HG03095 (cell line): ENCODE measurements at regions not wholly inside any gene's neighbourhood (a gene's known extent, or its start where the extent isn't known, plus 50 kb on each side); places are given as distances from the start of the nearest gene placed in this dataset.

Experiments used
- ATAC-seq: cut with Tn5 transposase; IDR thresholded peaks from one replicate; pipeline ENCODE4 v1.9.1; 2021; ENCODE audit warnings: moderate library complexity; ENCODE audit not compliant: unreplicated experiment

DNA sequence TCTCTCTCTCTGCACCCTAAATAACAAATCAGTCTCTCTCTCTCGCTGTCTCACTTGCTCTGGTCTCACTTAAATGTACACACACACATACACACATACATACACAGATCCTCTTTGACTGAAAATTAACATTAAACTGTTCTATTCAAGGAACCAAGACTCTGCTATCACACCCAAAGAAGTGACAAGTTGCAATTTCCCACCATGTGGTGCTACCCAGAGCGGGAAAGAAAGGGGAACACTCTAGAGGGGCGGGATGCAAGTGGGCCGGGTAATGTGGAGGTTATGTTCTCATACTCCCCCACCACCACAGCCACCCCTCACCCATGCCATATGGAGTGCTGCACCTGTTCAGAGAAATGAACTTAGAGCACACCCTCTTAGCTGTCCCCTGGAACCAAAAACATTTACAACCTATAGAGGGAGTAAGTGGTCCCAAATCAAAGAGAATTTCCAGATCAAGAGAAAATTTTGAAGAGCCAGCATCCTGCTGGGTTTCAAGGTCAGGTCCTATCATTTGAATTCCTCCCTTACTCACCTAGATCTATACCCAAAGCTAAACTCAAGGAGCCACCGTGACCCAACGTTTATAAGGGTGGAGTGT, 319.4 kb downstream of the BRINP2 start:
- ATAC-seq: no peak

DNA sequence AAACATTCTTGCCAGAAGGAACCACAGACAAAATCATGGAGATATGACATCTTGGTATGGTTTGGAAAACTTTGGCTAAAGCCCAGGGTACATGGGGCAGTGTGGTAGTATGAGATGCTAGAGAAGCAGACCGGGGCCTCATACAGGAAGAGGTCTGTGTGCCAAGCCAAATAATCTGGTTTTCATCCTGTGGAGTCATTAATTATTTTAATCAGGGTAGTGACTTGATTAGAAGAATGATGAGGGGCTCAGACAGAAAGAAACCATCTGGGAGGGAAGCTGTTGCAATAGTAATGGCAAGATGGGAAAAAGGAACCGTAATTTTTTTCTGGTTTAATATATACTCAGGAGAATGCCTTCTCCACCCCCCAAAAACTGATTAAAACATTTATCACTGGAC, 318.0 kb downstream of the BRINP2 start:
- no peak for ATAC-seq

DNA sequence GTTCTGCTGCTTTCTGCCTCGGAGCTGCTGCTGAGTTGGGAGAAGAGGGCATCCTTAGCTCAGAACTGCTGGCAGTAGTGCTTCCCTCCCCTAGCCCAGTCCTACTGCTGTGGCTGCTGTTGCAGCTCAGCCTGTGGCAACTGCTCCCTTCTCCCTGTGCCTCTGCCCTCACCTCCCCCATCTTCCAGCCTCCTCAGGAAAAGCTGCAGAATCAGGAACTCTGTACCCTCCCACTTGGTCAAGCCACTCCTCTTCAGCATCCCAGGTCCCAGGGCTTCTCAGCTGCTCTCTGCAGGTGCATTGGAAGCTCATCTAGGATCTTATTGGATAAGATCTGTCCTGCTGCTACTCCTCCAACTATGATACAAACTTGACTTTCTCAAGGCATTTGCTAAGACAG, 316.7 kb downstream of the BRINP2 start:
- no peak for ATAC-seq

- no peak for ATAC-seq
These were observed 310.1 kb downstream of the BRINP2 start for GRCh38 chr1:177480741-177481305.

DNA sequence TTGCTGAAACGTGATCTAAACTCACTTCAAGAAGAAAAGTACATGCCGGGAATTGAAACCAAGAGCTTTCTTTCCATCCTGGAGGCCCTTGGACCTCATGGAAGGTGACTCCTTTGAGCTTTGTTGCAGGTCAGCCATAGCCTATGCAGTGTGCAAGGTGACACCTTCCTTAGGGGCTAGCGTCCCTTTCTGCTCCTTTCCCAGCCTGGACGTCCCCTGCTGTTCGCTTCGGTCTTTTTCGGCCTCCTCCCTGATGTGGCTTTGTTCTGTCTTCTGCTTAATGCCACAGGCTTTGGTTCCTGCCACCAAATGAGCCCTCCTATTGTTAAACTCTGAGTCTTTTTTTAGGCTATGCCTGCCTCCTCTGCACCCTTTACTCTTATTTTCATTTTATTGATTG, 308.8 kb downstream of the BRINP2 start:
- no peak for ATAC-seq

DNA sequence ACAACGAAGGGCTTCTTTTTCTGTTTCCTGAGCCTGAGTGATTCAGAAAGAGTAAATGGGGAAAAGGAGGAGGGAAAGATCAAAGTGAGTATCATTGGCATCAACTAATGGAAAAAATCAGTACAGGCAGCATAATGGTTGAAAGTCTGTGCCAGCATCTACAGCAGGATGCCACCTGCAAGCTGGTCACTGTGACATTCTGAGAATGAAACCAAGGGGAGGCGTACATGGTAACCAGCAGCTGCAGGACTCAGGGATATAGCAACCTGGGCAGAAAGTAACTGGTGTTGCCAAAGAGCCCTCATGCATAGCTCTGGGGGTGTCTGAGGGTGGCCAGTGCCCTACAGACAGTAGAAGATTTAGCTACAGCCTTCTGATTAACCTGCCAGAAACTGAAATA, 305.9 kb downstream of the BRINP2 start:
- no peak for ATAC-seq

DNA sequence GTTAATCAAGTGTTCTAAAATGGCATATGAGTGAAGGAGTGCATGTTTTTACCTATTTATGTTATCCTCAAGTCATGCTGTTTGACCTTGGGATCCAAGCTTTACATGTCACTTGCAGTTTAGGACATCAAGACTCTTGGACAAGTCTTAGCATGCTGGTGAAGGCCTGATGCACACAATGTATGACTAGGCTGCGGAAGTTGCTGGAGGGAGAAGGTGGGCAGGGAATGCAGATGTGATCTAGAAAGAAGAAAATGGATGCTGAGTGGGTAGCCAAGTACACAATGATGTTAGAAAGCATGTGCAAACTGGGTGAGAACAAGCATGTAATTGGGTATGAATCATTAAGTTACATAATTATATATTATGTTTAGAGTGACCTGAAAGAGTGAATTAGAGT, 301.8 kb downstream of the BRINP2 start:
- ATAC-seq: no peak

- ATAC-seq: no peak
These were observed 300.5 kb downstream of the BRINP2 start for GRCh38 chr1:177471244-177471643.

DNA sequence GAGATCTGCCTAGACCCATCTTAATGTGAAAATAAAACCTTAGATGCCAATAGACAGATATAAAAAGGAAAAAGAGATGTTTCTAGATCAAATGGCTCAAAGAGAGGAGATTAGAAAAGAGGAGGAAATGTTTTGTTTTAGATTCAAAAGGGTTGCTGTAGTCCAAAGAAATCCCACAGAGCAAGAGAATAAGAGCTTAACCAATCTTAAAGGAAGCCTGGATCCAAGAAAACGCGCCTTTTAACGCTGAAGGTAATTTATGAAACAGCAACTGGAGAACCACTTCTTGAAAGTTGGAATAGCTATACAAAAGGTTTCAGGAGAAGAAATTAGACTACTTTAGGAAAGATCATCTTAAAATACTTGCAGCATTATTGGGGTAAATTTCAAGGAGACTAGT, 298.8 kb downstream of the BRINP2 start:
- ATAC-seq: no peak

DNA sequence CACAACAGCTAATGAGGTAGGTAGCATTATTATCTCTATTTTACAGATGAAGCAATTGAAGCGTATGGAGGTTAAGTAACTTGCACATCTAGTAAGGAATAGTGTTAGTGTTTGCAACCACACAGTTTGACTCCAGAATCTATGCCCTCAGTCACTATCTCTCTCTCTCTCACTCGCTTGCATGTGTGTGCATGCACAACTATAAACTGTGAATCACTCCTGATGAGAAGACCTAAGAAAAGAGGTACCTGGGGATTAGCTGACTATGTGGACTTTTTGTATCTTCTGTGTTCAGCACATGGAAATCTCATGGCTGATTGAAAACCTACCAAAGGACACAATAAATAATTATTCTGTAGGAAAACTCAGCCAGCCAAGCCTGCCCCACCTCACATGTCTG, 295.5 kb downstream of the BRINP2 start:
- no peak for ATAC-seq

- no peak for ATAC-seq
These were observed 293.9 kb downstream of the BRINP2 start for GRCh38 chr1:177464686-177465085.

GRCh38 chr1:177451191-177451590, 280.4 kb downstream of the BRINP2 start:
- no peak for ATAC-seq

DNA sequence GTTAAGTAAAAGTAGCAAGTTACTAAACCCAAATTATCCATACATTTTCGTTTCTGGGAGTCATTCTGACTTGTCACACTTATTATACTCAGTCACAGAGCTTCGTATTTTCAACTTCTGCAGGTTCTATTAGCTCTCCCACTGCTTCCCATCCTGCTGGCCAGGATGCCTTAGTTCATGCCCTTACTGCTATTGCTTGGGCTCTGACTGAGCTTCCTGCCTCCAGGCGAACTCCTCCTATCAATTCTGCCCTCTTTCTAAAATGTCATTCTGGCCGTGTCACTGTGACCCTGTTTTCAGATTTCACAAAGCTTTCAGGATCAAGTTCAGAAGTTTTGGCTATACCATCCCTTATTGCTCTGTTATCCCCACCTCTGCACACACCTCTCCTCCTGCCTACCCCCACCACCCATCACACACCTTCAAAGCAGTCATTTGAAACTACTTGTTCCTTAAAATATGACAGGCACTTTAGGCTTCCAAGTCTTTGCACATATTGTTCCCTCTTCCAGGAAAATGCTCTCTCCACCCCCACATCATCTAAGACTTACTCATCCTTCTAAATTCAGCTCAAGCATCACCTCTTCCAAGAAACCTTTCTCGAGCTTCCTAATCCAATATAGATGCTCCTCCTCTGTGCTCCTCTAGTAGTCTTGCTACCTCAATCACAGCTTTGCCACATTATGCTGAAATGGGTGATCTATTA, 278.0 kb downstream of the BRINP2 start:
- ATAC-seq: no peak

DNA sequence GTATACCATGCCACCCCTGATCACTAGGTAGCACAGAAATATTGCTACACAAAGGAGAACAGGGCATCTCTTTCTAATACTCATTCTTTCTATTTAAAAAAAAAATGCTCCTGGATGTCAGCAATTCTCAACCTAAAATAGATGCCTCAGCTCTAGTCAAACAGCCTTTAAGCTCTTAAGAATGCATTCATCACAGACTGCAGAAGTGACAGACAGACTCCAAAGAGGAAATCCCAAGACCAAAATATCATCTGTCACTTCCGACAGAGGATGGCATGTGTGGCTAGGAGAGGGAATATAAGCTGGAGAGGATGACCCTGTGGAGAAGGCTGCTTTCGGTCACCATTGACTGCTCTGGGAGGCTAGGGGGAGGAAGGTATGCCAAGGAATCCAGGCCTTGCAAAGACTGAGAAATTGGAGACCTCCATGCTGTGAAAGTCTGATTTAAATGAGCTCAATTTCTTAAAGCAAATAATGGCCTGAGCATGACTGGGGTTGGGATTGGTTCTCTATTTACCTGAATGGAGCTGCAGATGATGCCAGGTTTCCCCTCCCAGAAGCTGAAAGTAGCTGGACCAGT, 277.4 kb downstream of the BRINP2 start:
- no peak for ATAC-seq

DNA sequence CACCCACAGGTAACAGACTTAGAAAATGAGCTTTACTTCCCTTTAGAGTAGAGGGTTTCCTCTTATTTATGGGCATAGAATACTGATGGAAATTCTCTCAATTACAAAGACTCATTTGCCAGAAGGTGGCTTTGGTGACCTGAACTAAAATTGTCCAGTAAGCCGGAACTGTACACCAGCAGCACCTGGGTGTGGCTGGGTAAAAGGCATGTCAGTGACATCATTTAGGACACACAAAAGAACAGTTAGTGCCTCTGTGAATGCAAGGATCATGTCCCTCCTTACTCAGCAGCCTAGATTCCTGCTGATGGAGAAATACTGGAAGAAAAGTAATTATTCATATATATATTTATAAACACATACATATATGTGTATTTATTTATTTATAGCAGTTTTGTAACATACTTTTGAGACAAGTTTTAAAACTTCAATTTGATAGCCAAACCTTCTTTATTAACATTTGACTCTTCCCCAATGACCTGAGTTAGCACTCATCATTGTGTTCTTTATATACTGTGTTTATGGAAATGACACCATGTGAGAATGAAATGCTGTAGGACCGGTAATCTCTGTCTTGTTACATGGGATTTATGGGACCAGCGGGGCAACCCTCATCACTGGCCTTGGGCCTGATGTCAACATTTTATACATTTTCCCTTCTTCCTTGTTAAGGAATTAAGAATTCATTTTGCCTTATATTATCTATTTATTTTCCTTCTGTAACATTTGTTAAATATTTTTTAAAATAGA, 274.4 kb downstream of the BRINP2 start:
- no peak for ATAC-seq

DNA sequence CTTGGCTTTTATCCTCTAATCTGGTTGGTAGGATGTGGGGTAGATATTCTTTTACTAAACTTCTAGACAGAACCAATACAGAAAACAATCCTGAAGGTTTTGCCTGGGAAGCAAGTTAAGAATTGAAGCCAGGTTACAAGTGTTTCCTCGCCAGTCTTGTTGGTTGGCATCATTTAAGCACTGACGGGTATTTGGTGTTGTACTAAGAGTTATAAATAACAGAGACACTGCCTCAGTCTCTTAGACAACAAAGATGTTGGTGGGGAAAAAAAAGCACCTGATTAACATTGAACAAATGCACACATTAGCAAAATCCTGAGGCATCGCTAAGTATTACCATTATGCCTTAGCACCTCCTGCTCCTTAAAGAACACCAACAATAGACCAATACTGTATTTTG, 272.2 kb downstream of the BRINP2 start:
- no peak for ATAC-seq

GRCh38 chr1:177442584-177442983, 271.8 kb downstream of the BRINP2 start:
- no peak for ATAC-seq

DNA sequence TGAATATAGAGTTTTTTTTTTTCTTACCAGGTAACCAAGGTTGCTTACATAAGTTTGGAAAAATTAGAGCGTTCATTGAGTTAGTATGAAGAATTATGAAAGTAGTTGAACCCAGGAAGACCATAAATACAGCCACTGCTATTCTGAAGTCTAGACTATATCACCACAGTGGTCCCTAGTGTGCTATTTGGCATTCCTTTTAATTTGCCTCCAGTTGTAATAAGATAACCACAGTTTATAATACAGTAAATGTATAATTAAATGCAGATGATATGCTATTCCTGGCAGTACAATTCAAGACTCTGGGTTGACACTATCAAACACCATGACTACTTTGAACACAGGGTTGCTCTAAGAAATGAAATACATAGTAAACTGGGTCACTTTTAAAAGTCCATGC, 270.5 kb downstream of the BRINP2 start:
- ATAC-seq: no peak

DNA sequence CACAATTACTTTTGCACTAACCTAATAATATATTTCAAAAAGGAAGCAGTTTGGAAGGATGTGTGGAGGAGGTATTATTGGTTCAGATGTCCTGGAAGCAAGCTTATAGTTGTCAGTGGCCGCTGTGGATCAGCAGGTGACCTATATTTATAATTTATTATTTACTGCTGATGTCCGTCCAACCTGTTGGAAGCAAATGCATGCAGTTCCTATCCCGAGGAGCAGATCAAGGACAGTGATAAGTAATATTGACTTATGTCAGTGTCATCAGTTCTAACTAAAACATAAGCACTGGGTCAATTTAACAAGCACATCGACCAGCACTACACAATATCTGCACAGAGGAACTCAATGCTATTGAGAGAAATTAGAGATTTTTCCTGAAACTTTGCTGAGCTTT, 270.1 kb downstream of the BRINP2 start:
- no peak for ATAC-seq

DNA sequence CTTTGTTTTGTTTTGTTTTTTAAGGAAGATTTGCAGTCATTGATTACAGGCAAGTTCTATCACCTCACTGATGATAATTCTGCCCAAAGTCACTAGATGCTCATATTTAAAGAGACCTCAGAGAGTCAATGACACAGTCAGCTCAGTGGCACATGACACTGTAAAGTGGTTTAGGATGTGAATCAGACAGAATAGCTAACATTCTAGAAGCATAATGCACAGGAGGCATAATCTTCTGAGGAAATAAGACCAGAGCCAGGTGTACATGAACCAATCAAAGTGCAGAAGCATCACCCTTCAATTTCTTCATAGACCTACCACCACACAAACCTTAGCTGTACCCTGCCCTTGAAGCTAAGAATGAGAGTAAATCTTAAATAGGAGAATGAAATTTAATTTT, 268.5 kb downstream of the BRINP2 start:
- no peak for ATAC-seq

GRCh38 chr1:177435364-177435763, 264.6 kb downstream of the BRINP2 start:
- ATAC-seq: no peak

DNA sequence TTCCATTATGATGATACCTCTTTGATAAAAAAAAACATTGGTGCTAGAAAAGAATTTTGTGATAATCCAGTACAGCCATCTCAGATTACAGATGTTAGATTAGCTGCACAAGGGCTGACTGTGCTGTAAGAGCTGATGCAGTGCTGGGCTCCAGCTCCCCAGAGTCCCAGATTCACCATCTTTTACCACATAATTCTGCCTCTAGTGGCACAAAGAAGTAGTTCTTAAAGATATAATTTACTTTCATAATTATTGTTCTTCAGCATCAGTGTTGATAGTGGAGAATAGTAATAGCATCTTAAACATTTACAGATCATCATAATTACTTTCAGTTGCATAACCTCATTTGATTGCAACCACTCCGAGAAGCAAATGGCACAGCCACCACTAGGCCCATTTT, 262.1 kb downstream of the BRINP2 start:
- no peak for ATAC-seq
